ENCODE measurements at regions not wholly inside any gene's neighbourhood (a gene's known extent, or its start where the extent isn't known, plus 50 kb on each side); places are given as distances from the start of the nearest gene placed in this dataset.
"Not testable (repeated sequence)": the region's sequence is repeated elsewhere in the genome, so short reads cannot be mapped to it uniquely, and the experiment has no call there.

- no peak overlapping the region for H3K4me3 ChIP-seq (ENCODE audit: low read depth, low read length)
- no peak for DNase-seq (ENCODE audit: low read depth)
Observed at GRCh38 chr14:30251017-30251416, 307.9 kb upstream of the G2E3 start.

- no peak for DNase-seq (ENCODE audit: low read depth)
- H3K4me3 ChIP-seq (ENCODE audit: low read depth, low read length) = no peak overlapping the region
Observed at GRCh38 chr14:30251557-30252100, 307.3 kb upstream of the G2E3 start.

DNA sequence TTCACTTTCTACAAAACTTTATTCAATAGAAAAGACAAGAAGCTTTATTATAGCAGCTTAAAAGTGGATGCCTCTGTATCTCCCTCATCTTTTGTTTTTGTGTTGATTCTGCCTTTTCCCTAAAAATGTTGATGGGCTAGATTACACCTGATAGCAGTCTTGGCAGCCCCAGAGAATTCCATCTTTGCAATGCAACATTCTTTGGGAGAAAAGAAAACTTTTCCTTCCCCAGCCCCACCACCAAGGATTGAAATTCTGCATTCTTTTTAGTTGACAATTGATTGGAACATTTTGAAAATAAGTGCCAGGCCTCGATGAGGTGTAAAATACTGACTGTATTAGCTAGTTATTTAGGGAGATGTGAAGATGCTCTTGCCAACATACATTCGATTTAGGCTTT is 306.8 kb upstream of the G2E3 start:
- H3K4me3 ChIP-seq (ENCODE audit: low read depth, low read length) = no peak overlapping the region
- DNase-seq (ENCODE audit: low read depth) = no peak

GRCh38 chr14:30252783-30253674 is 305.9 kb upstream of the G2E3 start:
- no peak overlapping the region for H3K4me3 ChIP-seq (ENCODE audit: low read depth, low read length)
- DNase-seq (ENCODE audit: low read depth) = no peak

DNA sequence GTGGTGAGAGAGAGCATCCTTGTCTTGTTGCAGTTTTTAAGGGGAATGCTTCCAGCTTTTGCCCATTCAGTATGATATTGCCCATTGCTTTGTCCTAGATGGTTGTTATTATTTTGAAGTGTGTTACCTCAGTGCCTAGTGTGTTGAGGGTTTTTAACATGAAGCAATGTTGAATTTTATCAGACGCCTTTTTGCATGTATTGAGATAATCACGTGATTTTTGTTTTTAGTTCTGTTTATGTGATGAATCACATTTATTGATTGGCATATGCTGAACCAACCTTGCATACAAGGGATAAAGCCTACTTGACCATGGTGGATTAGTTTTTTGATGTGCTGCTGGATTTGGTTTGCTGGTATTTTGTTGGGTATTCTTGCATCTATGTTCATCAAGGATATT is 302.3 kb upstream of the G2E3 start:
- no peak overlapping the region for H3K4me3 ChIP-seq (ENCODE audit: low read depth, low read length)
- DNase-seq (ENCODE audit: low read depth) = no peak

- no peak for DNase-seq (ENCODE audit: low read depth)
- H3K4me3 ChIP-seq (ENCODE audit: low read depth, low read length) = no peak overlapping the region
Observed at GRCh38 chr14:30257946-30258661, 300.9 kb upstream of the G2E3 start.

GRCh38 chr14:30260833-30261607 is 297.9 kb upstream of the G2E3 start:
- DNase-seq (ENCODE audit: low read depth) = no peak
- H3K4me3 ChIP-seq (ENCODE audit: low read depth, low read length) = no peak overlapping the region

- no peak for DNase-seq (ENCODE audit: low read depth)
- H3K4me3 ChIP-seq (ENCODE audit: low read depth, low read length) = no peak overlapping the region
Observed at GRCh38 chr14:30264161-30264560, 294.8 kb upstream of the G2E3 start.

- H3K4me3 ChIP-seq (ENCODE audit: low read depth, low read length) = no peak overlapping the region
- DNase-seq (ENCODE audit: low read depth) = no peak
Observed at GRCh38 chr14:30266290-30266689, 292.7 kb upstream of the G2E3 start.

- H3K4me3 ChIP-seq (ENCODE audit: low read depth, low read length) = no peak overlapping the region
- peak; percentile 28 for DNase-seq (ENCODE audit: low read depth)
Observed at GRCh38 chr14:30267141-30267540, 291.8 kb upstream of the G2E3 start.

- peak; percentile 43 for DNase-seq (ENCODE audit: low read depth)
- H3K4me3 ChIP-seq (ENCODE audit: low read depth, low read length) = peak overlapping the region; percentile 29
Observed at GRCh38 chr14:30270200-30271161, 288.5 kb upstream of the G2E3 start.

DNA sequence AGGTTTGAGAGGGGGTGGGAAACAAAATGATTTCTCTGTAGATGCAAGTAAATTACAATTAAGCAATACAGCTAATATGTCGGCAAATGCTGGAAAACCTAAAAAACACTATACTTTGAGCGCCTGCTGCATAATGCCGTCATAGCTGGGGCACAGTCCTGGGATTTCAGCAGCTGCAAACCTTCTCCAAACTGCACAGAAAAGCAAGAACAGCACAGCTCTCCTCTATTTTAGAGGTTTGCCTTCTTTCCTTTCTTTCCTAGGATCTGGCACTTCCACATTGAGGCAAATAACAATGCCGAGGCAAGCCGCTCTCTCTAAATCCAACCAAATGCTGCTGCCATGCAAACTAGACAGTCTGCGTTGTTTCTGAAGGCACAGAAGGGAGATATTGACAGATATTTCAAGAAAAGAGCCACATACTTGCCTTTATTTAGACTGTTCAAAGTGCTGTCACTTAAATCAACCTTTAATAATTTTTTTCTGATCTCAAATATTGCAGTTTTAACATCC is 287.1 kb upstream of the G2E3 start:
- DNase-seq (ENCODE audit: low read depth) = no peak
- no peak overlapping the region for H3K4me3 ChIP-seq (ENCODE audit: low read depth, low read length)

DNA sequence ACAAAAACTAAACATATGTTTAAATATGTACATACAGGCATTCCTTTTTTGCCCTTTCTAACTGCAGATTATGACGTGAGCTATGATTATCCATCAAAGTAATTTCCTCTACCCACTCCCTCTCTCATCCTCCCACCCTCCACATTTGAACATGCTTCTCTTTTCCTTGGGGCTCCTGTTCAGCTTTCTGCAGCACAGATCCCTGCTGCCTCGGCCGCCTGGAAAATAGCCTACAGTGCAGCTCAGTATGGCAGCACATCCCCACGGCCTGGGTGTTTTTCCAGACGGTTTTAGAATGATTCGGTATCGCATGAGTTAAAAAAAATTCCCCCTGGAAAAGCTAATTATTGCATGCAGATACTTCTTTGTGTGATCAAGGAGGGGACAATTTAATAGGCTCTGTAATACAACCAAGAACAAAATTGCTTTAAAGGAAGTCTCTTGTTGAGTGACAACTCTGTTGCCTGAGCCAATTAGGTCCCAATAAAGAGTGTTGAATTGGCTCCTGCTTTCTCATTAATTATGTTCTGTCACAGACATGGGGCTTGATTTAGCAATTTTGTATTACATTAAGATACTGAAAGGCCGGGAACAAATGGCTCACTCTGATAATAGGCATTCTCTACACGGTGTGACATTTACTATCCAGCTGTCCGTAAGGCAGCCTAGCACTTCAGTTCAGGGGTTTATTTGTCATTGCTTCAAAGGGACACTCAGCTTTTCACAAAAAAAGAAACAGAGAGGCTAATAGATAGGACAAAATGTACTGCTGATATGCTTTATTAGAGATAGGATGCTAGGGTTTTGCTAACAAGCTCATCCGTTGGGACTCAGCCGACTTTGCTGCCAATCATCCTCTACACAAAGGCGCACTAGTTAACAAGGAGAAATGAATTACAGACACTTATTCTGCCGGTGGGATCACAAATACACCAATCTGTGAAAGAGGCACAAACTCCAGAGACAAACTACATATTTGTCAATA is 285.8 kb upstream of the G2E3 start:
- no peak overlapping the region for H3K4me3 ChIP-seq (ENCODE audit: low read depth, low read length)
- no peak for DNase-seq (ENCODE audit: low read depth)

- H3K4me3 ChIP-seq (ENCODE audit: low read depth, low read length) = no peak overlapping the region
- DNase-seq (ENCODE audit: low read depth) = no peak
Observed at GRCh38 chr14:30275604-30276003, 283.4 kb upstream of the G2E3 start.

DNA sequence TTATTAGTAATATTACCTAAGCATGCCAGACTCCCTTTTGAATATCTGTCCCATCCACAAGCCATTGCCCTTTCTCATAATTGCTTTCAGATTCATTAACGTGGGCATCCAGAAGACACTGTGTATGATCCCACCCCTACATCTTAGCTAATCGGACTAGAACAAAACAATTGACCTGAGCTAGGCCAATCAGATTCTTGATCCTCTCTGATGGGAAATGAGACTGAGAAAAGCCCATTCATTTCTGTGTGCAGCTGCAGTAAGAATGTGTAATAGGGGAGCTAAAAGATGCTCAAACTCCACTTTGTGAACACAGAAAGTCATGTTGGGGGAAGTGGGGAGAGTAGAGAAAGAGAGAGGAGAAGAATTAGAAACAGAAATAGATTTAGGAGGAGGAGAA is 281.7 kb upstream of the G2E3 start:
- no peak for DNase-seq (ENCODE audit: low read depth)
- no peak overlapping the region for H3K4me3 ChIP-seq (ENCODE audit: low read depth, low read length)

DNA sequence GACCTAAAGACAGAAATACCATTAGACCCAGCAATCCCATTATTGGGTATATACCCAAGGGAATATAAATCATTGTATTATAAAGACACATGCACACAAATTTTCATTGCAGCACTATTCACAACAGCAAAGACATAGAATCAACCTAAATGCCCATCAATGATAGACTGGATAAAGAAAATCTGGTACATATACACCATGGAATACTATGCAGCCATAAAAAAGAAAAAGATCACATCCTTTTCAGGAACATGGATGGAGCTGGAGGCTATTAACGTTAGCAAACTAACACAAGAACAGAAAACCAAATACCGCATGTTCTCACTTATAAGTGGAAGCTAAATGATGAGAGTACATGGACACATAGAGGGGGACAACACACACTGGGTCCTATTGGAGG is 280.1 kb upstream of the G2E3 start:
- not testable (repeated sequence) for DNase-seq (ENCODE audit: low read depth); H3K4me3 ChIP-seq (ENCODE audit: low read depth, low read length)

DNA sequence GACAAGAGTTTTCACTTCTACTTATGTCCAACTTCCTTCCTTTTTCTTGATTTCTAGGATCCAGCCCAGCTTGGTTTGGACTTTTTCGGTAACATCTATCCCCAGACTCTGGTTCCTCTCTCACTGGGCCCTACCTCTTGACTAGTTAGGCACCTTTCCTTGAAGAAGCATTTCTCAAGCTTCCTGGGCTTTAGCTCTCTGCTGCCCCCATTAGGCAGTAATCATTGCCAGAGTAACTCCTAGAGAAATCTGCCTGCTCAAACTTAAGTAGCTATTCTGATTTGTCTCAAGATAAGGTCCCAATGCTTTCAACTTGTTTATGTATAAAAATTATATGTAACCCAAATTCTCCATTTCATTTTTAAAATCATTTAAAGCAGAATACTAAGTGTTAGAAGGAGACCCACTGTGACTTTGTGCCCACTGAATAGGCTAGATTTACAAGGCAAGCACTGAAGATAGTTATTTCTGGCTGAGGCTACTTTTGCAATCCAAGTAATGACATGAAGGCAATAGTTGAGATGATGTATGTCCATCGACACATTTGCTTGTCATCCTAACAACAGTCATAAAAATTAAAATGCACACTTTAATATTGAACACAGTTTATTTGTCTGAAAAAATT is 275.0 kb upstream of the G2E3 start:
- no peak overlapping the region for H3K4me3 ChIP-seq (ENCODE audit: low read depth, low read length)

More for the DNA sequence above, 275.0 kb upstream of the G2E3 start:
- DNase-seq (ENCODE audit: low read depth) = no peak

Data from skeletal muscle cell (primary cell).